ENCODE measurements at regions not wholly inside any gene's neighbourhood (a gene's known extent, or its start where the extent isn't known, plus 50 kb on each side); places are given as distances from the start of the nearest gene placed in this dataset.

GRCh38 chr10:128839701-128840100, 627.3 kb upstream of the MGMT start:
- DNase-seq, result no peak
- H3K4me3 ChIP-seq, result no peak overlapping the region
- TF ChIP-seq POLR2A (IDR thresholded peaks at IDR 0.05) (no peak), CTCF (IDR thresholded peaks at IDR 0.05) (no peak)
- H3K27me3 ChIP-seq, result no peaks in the 10 kb centered on the region
- intact Hi-C loops (cut with DNase I), result no loop called here
- no peaks in the 10 kb centered on the region for H3K9me3 ChIP-seq
- no peak overlapping the region for H3K27ac ChIP-seq
- no peaks in the 10 kb centered on the region for H3K36me3 ChIP-seq
- H3K4me1 ChIP-seq, result no peaks in the 10 kb centered on the region

GRCh38 chr10:128843972-128844371, 623.1 kb upstream of the MGMT start:
- no peaks in the 10 kb centered on the region for H3K27me3 ChIP-seq
- no peaks in the 10 kb centered on the region for H3K9me3 ChIP-seq
- no peak for DNase-seq
- H3K4me3 ChIP-seq, result no peak overlapping the region
- H3K27ac ChIP-seq, result no peak overlapping the region
- TF ChIP-seq POLR2A (IDR thresholded peaks at IDR 0.05), result no peak
- no peak for TF ChIP-seq CTCF (IDR thresholded peaks at IDR 0.05)
- 55 to 56% methylated on average over 4 of the region's 4 CpGs for WGBS, 2 donors
- intact Hi-C loops (cut with DNase I), result no loop called here
- H3K4me1 ChIP-seq, result no peaks in the 10 kb centered on the region
- H3K36me3 ChIP-seq, result no peaks in the 10 kb centered on the region

GRCh38 chr10:128846927-128847326, 620.1 kb upstream of the MGMT start:
- Histone ChIP-seq H3K4me3 (no peak overlapping the region), H3K27me3 (no peaks in the 10 kb centered on the region), H3K27ac (no peak overlapping the region), H3K36me3 (no peaks in the 10 kb centered on the region), H3K4me1 (peaks cover 0 to under 1% (median 0%) of the 10 kb centered on the region in 3 donors), H3K9me3 (no peaks in the 10 kb centered on the region)
- no peak for DNase-seq
- 71 to 88% methylated on average over 2 to 3 of the region's 3 CpGs for WGBS, 2 donors
- TF ChIP-seq POLR2A (IDR thresholded peaks at IDR 0.05) (no peak), CTCF (IDR thresholded peaks at IDR 0.05) (no peak)
- intact Hi-C loops (cut with DNase I), result no loop called here

- peaks cover 0 to 9% (median 0%) of the 10 kb centered on the region in 3 donors for H3K9me3 ChIP-seq
- H3K36me3 ChIP-seq, result no peaks in the 10 kb centered on the region
- H3K4me1 ChIP-seq, result peaks cover 0 to 7% (median 0%) of the 10 kb centered on the region in 3 donors
- 65 to 84% methylated on average over 5 of the region's 5 CpGs for WGBS, 2 donors
- DNase-seq, result no peak
- TF ChIP-seq CTCF (IDR thresholded peaks at IDR 0.05) (no peak), POLR2A (IDR thresholded peaks at IDR 0.05) (no peak)
- H3K27me3 ChIP-seq, result no peaks in the 10 kb centered on the region
- no peak overlapping the region for H3K4me3 ChIP-seq
- intact Hi-C loops (cut with DNase I), result no loop called here
- H3K27ac ChIP-seq, result no peak overlapping the region
These were observed 618.2 kb upstream of the MGMT start for GRCh38 chr10:128848810-128849209.

- Histone ChIP-seq H3K27me3 (no peaks in the 10 kb centered on the region), H3K4me1 (peaks cover 0 to 20% (median 6%) of the 10 kb centered on the region in 3 donors), H3K27ac (no peak overlapping the region), H3K4me3 (no peak overlapping the region), H3K9me3 (peaks cover 0 to 9% (median 0%) of the 10 kb centered on the region in 3 donors), H3K36me3 (no peaks in the 10 kb centered on the region)
- WGBS, 2 donors, result 83 to 85% methylated on average over 7 to 8 of the region's 8 CpGs
- TF ChIP-seq CTCF (IDR thresholded peaks at IDR 0.05), result no peak
- TF ChIP-seq POLR2A (IDR thresholded peaks at IDR 0.05), result no peak
- intact Hi-C loops (cut with DNase I), result no loop called here
- DNase-seq, result no peak
These were observed 616.4 kb upstream of the MGMT start for GRCh38 chr10:128850647-128851046.
